Retinal pigment epithelial cell (primary cell): ENCODE measurements at regions not wholly inside any gene's neighbourhood (a gene's known extent, or its start where the extent isn't known, plus 50 kb on each side); places are given as distances from the start of the nearest gene placed in this dataset.

Source experiments
- DNase-seq: peaks from one replicate; pipeline ENCODE4 v3.0.0-alpha.2; 2010; ENCODE audit warnings: low read depth
- H3K4me3 ChIP-seq: 2 replicates; pipeline ENCODE4 v1.5.1; 2011; ENCODE audit warnings: mild to moderate bottlenecking, low read length, control low read depth, moderate library complexity
- TF ChIP-seq, protein P1 (sequence below): conservative IDR thresholded peaks from 2 replicates; pipeline ENCODE4 v1.5.1; 2011; ENCODE audit warnings: low read depth, low read length, control low read depth, inconsistent platforms

DNA sequence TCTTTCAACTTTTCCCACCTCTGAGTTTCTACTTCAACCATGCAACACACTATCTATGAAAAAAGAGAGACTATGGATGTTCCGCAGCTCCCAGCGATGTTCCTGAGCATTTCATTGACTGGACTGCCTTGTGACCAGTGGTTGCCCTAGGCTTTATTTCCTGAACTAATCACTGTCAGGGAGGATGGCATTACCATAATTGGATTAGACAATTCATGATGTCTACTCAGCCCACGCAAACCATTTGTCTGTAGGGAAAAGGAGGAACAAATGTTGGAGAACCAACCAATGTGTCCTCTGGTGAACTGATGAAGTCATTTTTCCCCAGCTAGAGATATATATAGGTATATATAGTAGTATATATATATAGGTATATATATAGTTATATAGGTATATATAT, 229.3 kb upstream of the MCTP2 start:
- no peak for DNase-seq
- TF ChIP-seq, protein P1, sequence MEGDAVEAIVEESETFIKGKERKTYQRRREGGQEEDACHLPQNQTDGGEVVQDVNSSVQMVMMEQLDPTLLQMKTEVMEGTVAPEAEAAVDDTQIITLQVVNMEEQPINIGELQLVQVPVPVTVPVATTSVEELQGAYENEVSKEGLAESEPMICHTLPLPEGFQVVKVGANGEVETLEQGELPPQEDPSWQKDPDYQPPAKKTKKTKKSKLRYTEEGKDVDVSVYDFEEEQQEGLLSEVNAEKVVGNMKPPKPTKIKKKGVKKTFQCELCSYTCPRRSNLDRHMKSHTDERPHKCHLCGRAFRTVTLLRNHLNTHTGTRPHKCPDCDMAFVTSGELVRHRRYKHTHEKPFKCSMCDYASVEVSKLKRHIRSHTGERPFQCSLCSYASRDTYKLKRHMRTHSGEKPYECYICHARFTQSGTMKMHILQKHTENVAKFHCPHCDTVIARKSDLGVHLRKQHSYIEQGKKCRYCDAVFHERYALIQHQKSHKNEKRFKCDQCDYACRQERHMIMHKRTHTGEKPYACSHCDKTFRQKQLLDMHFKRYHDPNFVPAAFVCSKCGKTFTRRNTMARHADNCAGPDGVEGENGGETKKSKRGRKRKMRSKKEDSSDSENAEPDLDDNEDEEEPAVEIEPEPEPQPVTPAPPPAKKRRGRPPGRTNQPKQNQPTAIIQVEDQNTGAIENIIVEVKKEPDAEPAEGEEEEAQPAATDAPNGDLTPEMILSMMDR: no peak
- H3K4me3 ChIP-seq: no peak overlapping the region

DNA sequence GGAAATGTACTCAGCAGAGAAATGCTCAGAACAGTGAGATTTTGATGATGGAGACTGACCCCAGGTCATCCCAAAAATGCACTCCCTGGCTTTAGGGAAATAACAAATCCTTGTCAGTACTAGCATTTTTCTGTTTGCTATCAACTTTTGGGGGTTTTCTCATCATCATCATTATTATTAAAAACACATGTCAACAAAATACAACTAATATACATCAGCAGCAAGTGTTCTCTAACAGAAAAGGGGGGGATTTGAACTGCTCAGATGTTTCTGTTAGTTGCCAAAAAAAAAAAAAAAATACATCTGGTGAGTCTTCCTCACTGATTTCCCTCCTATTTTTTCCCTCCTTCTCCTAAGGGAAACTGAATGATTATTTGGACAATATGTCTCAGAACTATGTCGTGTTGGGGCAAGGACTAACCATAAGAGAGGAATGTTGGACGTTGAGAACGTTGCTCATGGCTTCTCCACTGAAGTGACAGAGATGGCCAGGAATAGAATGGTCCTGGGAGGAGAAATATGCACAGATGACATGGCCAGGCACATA, 230.0 kb upstream of the MCTP2 start:
- H3K4me3 ChIP-seq: no peak overlapping the region
- DNase-seq: no peak
- TF ChIP-seq, protein P1: no peak

DNA sequence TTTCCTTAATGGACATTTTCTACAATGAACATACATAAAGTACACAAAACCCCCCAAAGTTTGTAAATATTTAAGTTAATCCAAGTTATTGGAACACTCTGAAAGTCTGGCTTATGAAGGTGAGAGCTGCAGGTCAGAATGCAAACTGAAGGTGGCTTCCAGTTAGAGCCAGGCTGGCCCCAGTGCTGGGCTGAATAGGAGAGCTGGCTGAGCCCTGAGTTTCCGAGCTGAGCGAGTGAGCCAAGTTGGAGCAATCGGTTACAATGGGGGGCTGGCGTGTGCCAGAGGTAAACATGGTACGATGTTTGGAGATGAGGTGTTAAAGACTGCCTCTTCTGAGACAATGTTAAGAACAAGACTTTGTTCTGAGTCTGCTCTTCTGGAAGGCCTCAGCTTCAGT, 230.8 kb upstream of the MCTP2 start:
- TF ChIP-seq, protein P1: no peak
- DNase-seq: no peak
- H3K4me3 ChIP-seq: no peak overlapping the region

DNA sequence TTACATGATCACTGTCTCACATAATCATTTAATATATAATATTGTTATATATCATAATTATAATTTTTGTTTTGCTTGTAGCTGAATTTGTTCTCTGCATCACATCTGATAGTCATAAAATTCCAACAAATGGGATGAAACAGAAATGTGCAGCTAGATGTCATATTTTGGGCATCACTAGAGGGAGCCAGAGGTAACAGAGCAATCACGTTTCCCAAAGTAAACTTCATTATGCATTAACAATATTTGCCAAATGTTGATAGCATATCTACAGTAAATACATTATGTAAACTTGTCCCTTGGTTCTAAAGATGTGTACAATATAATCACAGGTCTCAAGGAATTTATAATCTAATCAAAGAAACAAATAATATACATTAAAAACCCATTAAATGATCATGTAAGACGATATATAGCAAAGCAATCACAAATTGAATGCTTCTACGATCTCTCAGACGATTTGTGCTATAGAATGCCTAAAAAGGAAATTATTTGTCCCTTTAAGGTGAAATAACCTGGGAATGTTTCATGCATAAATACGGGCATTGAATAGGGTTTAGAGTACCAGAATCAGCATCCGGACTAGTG, 234.2 kb upstream of the MCTP2 start:
- no peak for DNase-seq

DNA sequence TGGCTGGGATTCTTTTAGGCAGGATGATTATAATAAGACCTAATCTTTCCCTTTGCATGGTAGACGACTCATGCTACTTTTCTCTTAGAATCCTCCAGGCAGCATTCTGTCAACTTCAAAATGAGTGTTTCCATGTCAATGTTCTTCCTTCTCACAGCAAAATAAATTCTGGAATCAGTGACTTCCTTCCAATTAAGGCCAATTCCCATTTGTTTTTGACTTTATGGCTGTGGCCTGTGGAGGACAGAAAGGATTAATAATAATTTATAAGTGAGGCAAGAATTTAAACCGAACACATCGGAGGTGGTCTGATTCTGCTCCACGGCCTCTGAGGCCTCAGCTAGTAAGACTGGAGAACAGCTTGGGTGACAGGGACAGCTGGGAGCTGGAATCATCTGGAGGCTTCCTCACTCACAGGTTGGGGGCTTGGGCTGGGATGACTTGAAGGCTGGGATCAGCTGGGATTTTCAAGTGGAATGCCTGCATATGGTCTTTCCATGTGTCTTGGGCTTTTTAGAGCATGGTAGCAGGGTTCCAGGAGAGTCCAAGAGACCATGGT, 241.8 kb upstream of the MCTP2 start:
- TF ChIP-seq, protein P1: no peak

More for the DNA sequence above, 234.2 kb upstream of the MCTP2 start:
- no peak overlapping the region for H3K4me3 ChIP-seq
- TF ChIP-seq, protein P1: peak; percentile 83

DNA sequence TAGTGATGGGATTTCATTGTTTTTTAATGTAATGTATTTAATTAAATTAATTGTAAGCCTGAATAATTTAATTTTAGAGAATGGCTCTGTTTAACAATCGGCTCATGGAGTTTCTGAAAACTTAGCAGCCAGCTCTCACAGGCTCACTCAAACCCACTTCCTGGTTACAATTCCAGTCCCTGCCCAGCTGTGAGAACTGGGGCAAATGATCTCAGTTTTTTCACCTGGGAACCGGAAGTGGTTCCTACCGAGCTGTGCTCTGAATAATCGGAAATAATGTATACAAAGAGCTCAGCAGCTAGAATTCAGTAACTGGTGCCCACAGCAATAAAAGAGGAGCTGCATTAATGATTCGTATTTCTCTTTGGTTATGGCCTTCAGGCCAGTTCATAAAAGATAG, 244.3 kb upstream of the MCTP2 start:
- H3K4me3 ChIP-seq: no peak overlapping the region
- TF ChIP-seq, protein P1: no peak
- no peak for DNase-seq

More for the DNA sequence above, 241.8 kb upstream of the MCTP2 start:
- no peak overlapping the region for H3K4me3 ChIP-seq
- DNase-seq: no peak

DNA sequence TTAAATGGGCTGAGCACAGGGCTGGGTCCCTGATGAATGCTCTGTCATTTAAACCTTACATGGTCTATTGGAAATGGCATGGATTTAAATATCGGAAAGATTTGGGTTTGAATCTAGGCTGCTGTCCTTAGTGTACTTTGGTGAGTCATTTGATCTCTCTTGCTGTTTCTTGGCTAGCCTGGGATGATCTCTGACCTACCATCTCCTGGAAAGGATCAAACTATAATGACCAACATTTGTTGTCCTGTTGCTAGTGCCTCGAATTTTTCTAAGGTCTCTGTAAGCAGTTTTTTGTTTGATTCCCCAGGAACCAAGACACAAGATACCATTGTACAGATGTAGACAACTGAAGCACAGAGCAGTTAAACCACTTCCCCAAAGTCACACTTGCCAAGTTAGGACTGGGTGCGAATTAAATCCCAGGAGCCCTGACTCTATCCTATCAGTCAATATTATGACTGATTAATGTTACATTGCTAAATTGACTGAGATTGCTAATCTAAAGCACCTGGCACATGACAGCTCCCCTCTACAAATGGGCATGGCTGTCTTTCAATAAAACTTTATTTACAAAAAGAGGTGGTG, 244.9 kb upstream of the MCTP2 start:
- no peak overlapping the region for H3K4me3 ChIP-seq
- no peak for DNase-seq
- TF ChIP-seq, protein P1: no peak
